Peyer's patch (tissue), 4 donors: ENCODE measurements at regions not wholly inside any gene's neighbourhood (a gene's known extent, or its start where the extent isn't known, plus 50 kb on each side); places are given as distances from the start of the nearest gene placed in this dataset.

Experiments used
- DNase-seq, 3 donors: peaks; one replicate each; pipeline ENCODE4 v3.0.0-alpha.2; 2017 to 2019
- H3K27ac ChIP-seq, 4 donors: fragments of 200-600 bp; sonication (generic); one replicate each; pipeline ENCODE4 v1.5.1; 2016 to 2019
- H3K27me3 ChIP-seq, 2 donors: fragments of 200-600 bp; sonication (generic); one replicate each; pipeline ENCODE4 v1.5.1; 2019
- H3K36me3 ChIP-seq, 3 donors: fragments of 200-600 bp; sonication (generic); one replicate each; pipeline ENCODE4 v1.5.1; 2016 to 2019
- H3K4me1 ChIP-seq, 4 donors: fragments of 200-600 bp; sonication (generic); one replicate each; pipeline ENCODE4 v1.5.1; 2016 to 2019
- H3K4me3 ChIP-seq, 4 donors: fragments of 200-600 bp; sonication (generic); 1 replicate in 3 of 4; 2 replicates in 1 of 4; pipeline ENCODE4 v1.5.1; 2016 to 2019; ENCODE audit warnings: mild to moderate bottlenecking in 1 of 4
- H3K9me3 ChIP-seq, 4 donors: fragments of 200-600 bp; sonication (generic); one replicate each; pipeline ENCODE4 v1.5.1; 2016 to 2019; ENCODE audit warnings: mild to moderate bottlenecking in 1 of 4
- CTCF ChIP-seq, 6 experiments: fragments of 450-650 bp in 4 of 6; fragments of 200-600 bp in 2 of 6; sonication (generic) in 1 of 6; IDR thresholded peaks; one replicate each; pipeline ENCODE4 v1.5.1; 2017 to 2019; ENCODE audit warnings: antibody characterized with exemption in 6 of 6, mild to moderate bottlenecking in 3 of 6, moderate library complexity in 1 of 6
- POLR2A ChIP-seq, 2 donors: fragments of 450-650 bp; IDR thresholded peaks; one replicate each; pipeline ENCODE4 v1.5.1; 2017; ENCODE audit warnings: antibody characterized with exemption in 2 of 2, mild to moderate bottlenecking in 2 of 2, moderate library complexity in 2 of 2

- no peaks in the 10 kb centered on the region for H3K9me3 ChIP-seq
- H3K27ac ChIP-seq = peak overlapping the region in 2 of 4 donors; percentile 10 to 33
- H3K4me3 ChIP-seq = peak overlapping the region; percentile 54 to 73 (median 64)
- no peak for TF ChIP-seq POLR2A (IDR thresholded peaks at IDR 0.05)
- TF ChIP-seq CTCF (IDR thresholded peaks at IDR 0.05) = peak in 5 of 6 experiments; percentile 39 to 91 (median 57)
- peaks cover 0 to 5% (median 0%) of the 10 kb centered on the region in 4 donors for H3K4me1 ChIP-seq
- no peaks in the 10 kb centered on the region for H3K27me3 ChIP-seq
- H3K36me3 ChIP-seq = no peaks in the 10 kb centered on the region
- DNase-seq = peak; percentile 59 to 88 (median 87)
Measured at GRCh38 chr1:90850898-90851710, 134.0 kb upstream of the BARHL2 start.

- Histone ChIP-seq H3K27ac (no peak overlapping the region), H3K27me3 (no peaks in the 10 kb centered on the region), H3K4me1 (peaks cover 0 to 5% (median 0%) of the 10 kb centered on the region in 4 donors), H3K9me3 (no peaks in the 10 kb centered on the region), H3K4me3 (peak overlapping the region; percentile 54 to 73 (median 64)), H3K36me3 (no peaks in the 10 kb centered on the region)
- TF ChIP-seq CTCF (IDR thresholded peaks at IDR 0.05) (no peak), POLR2A (IDR thresholded peaks at IDR 0.05) (no peak)
- DNase-seq = peak in 2 of 3 donors; percentile 47 to 51
Measured at GRCh38 chr1:90850181-90850897, 133.2 kb upstream of the BARHL2 start.

- no peak overlapping the region for H3K27ac ChIP-seq
- no peaks in the 10 kb centered on the region for H3K9me3 ChIP-seq
- TF ChIP-seq POLR2A (IDR thresholded peaks at IDR 0.05) (no peak), CTCF (IDR thresholded peaks at IDR 0.05) (no peak)
- no peak for DNase-seq
- H3K36me3 ChIP-seq = no peaks in the 10 kb centered on the region
- H3K4me1 ChIP-seq = peaks cover 0 to under 1% (median 0%) of the 10 kb centered on the region in 4 donors
- no peak overlapping the region for H3K4me3 ChIP-seq
- peaks cover 0 to 4% of the 10 kb centered on the region in 2 donors for H3K27me3 ChIP-seq
Measured at GRCh38 chr1:90841473-90841872, 124.4 kb upstream of the BARHL2 start.

- Histone ChIP-seq H3K36me3 (no peaks in the 10 kb centered on the region), H3K9me3 (no peaks in the 10 kb centered on the region), H3K27ac (no peak overlapping the region), H3K4me3 (no peak overlapping the region), H3K27me3 (peaks cover 0 to 15% of the 10 kb centered on the region in 2 donors), H3K4me1 (peaks cover 3 to 12% (median 7%) of the 10 kb centered on the region in 4 donors)
- DNase-seq = no peak
- TF ChIP-seq CTCF (IDR thresholded peaks at IDR 0.05) (no peak), POLR2A (IDR thresholded peaks at IDR 0.05) (no peak)
Measured at GRCh38 chr1:90840352-90840751, 123.2 kb upstream of the BARHL2 start.

- peaks cover 3 to 12% (median 7%) of the 10 kb centered on the region in 4 donors for H3K4me1 ChIP-seq
- H3K27ac ChIP-seq = no peak overlapping the region
- no peaks in the 10 kb centered on the region for H3K36me3 ChIP-seq
- DNase-seq = no peak
- H3K4me3 ChIP-seq = no peak overlapping the region
- TF ChIP-seq CTCF (IDR thresholded peaks at IDR 0.05) (no peak), POLR2A (IDR thresholded peaks at IDR 0.05) (no peak)
- no peaks in the 10 kb centered on the region for H3K9me3 ChIP-seq
- H3K27me3 ChIP-seq = peaks cover 0 to 17% of the 10 kb centered on the region in 2 donors
Measured at GRCh38 chr1:90839323-90839722, 122.2 kb upstream of the BARHL2 start.
